ENCODE measurements at regions not wholly inside any gene's neighbourhood (a gene's known extent, or its start where the extent isn't known, plus 50 kb on each side); places are given as distances from the start of the nearest gene placed in this dataset.
"Not testable (repeated sequence)": the region's sequence is repeated elsewhere in the genome, so short reads cannot be mapped to it uniquely, and the experiment has no call there.

DNA sequence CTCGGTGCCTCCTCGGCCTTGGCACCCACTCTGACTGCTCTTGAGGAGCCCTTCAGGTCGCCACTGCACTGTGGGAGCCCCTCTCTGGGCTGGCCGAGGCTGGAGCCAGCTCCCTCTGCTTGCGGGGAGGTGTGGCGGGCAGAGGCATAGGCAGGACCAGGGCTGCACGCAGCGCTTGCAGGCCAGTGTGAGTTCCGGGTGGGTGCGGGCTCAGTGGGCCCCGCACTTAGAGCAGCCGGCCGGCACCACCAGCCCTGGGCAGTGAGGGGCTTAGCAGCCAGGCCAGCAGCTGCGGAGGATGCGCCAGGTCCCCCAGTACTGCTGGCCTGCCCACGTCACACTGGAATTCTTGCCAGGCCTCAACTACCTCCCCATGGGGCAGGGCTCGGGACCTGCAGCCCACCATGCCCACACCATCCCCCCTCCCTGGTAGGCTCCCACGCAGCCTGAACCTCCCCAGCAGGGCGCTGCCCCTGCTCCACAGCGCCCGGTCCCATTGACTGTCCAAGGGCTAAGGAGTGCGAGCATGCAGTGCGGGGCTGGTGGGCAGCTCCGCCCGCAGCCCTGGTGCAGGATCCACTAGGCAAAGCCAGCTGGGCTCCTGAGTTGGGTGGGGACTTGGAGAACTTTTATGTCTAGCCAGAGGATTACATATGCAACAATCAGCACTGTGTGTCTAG, 602.9 kb upstream of the ST8SIA4 start:
- DNase-seq (ENCODE audit: low read depth): no peak

GRCh38 chr5:101482931-101483330, 579.8 kb upstream of the ST8SIA4 start:
- no peak for DNase-seq (ENCODE audit: low read depth)

- DNase-seq (ENCODE audit: low read depth): no peak
Observed at GRCh38 chr5:101473483-101473882, 570.4 kb upstream of the ST8SIA4 start.

DNA sequence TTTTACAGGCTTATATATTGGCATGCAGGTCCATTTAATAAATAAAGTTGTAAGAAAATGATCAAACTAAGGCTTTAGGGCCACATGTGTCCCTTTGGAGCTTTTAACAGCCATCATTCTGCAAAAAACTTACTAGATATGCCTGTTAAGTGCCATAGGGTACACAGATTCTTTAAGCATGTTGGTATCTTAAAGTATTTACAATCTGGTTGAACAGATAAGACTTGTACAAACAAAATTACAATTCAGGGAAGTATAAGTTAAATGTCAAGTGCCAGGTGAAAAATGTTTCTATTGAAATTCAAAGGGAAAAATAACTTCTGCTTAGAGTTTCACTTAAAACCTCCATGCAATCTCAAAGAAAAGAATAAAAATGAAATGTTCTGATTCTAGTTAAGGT, 558.4 kb upstream of the ST8SIA4 start:
- no peak for DNase-seq (ENCODE audit: low read depth)

DNA sequence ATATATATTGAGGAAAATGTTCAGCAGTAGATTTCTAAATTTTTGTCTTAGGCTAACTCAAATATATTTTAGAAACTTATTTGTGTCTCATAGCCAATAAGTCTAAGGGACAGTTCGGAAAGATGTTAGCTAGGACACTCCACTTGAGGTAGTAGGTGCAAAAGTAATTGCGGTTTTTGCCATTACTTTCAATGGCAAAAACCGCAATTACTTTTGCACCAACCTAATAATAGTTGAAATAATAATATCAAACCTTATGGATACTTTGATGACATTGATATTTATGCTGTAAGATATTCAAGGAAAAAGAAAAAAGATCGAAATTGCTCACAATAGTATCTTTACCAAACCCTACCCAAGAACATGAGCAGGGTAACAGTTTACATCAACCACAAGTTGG, 555.5 kb upstream of the ST8SIA4 start:
- no peak for DNase-seq (ENCODE audit: low read depth)

DNA sequence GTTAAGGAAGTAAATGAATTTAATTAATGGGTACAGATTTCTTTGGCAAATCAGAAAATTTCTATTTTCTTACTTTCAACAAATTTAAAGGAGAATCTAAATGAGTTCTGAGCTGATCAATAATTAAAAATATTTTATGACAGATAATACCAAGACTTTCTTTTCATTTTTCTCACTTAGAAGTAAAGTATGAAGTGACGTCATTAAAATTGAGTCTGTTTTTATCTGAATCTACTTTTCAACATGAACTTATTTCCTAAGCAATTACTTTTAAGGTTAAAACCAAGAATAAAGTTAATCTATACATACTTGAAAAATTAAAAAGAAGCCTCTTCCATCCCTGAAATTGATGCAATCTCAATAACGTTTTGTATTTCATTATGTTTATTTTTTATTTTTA, 552.8 kb upstream of the ST8SIA4 start:
- no peak for DNase-seq (ENCODE audit: low read depth)

DNA sequence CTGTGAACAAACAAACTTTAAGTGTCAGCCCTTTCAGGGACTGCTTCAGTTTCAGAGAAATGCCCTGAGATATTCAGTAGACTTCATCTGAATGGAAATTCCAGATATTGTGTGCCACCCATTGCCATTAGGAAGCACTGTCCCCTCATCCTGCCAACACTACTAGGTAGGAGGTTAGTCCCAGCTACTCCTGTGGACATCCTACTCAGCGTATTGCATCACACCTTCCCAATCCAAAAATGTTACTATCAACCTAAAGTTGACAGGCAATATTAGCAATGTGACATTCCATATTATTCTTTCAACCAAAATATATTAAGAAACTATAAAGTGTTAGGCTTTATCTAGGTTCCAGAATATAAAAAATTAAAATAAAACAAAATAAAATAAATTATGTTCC, 552.0 kb upstream of the ST8SIA4 start:
- DNase-seq (ENCODE audit: low read depth): no peak

DNA sequence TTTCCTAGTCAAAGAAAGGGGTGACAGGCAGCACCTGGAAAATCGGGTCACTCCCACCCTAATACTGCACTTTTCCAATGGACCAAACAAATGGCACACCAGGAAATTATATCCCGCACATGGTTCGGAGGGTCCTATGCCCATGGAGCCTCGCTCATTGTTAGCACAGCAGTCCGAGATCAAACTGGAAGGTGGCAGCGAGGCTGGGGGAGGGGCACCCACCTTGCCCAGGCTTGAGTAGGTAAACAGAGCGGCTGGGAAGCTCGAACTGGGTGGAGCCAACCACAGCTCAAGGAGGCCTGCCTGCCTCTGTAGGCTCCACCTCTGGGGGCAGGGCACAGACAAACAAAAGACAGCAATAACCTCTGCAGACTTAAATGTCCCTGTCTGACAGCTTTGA, 539.2 kb upstream of the ST8SIA4 start:
- not testable (repeated sequence) for DNase-seq (ENCODE audit: low read depth)

- no peak for DNase-seq (ENCODE audit: low read depth)
Observed at GRCh38 chr5:101440173-101440572, 537.1 kb upstream of the ST8SIA4 start.

DNA sequence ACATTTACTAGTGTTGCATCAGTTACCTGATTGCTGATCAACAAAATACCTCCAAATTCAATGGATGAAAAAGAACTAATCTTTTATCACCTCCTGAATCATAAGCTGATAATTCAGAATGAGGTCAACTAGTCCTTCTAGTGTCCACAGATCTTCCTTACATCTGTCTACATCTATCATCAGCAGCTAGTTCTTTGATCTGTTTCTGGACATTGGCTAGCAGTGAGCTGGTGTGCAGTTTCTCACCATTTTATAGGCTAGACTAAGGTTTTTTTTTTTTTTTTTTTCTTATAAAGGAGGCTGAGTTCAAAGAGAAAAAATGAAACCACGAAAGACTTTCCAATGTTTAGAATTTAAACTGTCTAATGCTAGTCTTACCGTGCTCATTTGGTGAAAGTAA, 534.3 kb upstream of the ST8SIA4 start:
- no peak for DNase-seq (ENCODE audit: low read depth)

DNA sequence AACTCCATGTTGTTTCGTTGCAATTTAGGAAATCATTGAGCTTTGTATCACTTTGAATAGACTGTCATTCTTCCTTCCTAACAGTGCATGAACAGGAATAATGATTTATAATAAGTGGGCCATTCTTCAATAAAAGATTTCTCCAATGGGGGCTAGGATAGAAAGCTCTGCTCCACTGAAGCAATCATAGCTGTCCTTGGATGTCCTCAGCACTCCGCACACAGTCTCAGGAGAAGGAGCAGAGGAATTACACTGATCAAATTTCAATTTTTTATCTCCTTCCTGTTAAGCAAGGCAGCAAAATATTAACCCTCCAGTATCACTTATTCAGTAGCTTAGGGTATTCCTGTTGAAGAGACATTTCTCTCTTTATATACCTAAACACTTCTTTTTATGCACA, 532.7 kb upstream of the ST8SIA4 start:
- no peak for DNase-seq (ENCODE audit: low read depth)

- no peak for DNase-seq (ENCODE audit: low read depth)
Observed at GRCh38 chr5:101431201-101431600, 528.1 kb upstream of the ST8SIA4 start.

DNA sequence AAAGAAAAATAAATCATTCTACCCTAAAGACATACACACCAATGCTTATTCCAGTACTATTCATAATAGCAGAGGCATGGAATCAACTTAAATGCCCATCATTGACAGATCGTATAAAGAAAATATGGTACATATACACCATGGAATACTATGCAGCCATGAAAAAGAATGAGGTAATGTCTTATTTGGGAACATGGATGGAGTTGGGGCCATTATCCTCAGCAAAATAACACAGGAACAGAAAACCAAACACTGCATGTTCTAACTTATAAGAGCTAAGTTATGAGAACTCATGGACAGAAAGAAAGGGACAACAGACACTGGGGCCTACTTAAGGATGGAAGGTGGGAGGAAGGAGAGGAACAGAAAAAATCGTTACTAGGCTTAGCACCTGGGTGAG, 527.5 kb upstream of the ST8SIA4 start:
- DNase-seq (ENCODE audit: low read depth): no peak

- peak; percentile 16 for DNase-seq (ENCODE audit: low read depth)
Observed at GRCh38 chr5:101429241-101429640, 526.2 kb upstream of the ST8SIA4 start.

DNA sequence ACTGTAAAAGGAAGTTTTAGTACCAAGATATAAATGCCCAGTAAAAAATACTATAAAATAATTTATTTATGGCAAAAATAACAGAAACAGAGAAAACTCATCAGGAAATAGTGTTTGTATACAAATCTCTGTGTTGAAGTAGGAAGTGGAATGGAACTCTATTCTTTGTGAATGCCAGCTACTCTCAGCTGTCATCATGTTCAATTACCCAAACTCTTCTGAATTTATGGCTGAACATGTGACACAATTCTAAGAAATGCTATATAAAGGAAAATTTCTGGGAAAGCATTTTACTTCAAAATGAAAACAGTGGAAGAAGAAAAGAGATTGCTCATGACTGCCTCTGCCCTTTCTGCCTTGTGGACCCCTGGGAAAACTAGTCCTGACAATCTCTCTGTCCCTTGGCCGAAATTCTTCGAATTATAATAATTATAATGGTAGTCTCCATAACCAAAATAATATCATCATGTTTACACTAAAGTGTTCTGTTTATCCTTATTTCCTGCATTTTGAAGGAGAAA, 522.3 kb upstream of the ST8SIA4 start:
- peak; percentile 17 for DNase-seq (ENCODE audit: low read depth)

DNA sequence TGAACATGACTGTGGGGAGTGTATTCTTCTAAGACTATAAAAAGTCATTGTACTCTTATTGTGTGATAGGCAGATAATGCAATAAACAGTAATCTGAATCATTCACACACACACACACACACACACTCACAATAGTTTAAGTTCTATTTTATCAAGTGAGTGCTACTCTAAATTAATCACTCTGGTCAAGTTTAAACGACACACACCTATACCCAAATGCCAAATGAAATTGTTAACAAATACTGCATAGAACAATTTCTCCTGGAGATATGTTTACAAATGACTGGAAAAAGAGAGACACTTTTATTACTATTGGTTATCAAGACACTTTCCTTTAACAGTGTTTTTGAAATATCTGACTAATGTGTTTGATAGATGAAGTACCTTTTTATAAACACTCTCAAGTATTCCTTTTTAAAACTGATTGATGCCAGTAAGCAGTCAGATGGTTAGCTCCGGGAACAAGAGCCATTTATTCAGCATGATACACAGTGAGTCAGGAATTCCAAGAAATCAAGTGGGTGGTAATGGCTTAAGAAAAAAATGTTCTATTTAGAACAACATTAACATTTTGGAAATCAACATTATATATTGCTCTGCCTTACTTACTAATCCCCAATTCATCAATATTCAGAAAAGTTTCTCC, 521.6 kb upstream of the ST8SIA4 start:
- peak; percentile 29 for DNase-seq (ENCODE audit: low read depth)

DNA sequence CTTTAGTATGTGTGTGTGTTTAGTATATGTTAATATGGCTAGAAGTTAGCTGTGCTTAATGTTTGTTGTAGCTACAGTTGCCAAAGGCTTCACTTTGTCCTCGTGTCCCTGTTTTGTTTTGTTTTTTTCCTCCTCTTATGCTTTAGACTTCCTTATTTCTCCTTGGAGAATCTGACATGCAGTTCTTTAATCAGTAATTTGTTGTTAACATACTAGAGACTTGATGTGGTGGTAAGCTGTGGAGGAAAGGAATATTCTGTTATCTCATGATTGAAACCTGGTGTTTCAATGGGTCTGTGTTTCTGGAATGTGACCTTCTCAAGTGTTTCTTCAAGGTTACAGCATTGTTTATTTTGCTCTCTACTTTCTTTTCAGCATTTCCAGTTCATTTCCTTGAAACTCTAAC, 515.6 kb upstream of the ST8SIA4 start:
- no peak for DNase-seq (ENCODE audit: low read depth)

DNA sequence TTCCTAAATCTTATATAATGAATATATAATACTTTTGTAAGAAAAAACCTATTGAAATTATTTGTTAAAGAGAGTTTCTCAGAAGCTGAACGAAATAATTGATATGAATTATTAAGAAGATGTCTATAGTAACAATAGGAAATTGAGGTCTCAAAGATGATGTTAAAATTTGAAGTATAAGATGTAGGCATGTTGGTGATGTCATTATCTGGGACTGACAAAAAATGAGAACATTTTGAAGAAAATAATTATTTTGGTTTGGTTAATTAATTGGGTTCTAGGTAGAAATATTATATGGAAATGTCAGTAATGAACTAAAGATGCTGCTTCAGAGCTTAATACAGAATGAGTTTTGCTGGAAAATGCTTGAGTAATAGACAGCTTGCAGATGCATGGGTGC, 501.4 kb upstream of the ST8SIA4 start:
- no peak for DNase-seq (ENCODE audit: low read depth)

DNA sequence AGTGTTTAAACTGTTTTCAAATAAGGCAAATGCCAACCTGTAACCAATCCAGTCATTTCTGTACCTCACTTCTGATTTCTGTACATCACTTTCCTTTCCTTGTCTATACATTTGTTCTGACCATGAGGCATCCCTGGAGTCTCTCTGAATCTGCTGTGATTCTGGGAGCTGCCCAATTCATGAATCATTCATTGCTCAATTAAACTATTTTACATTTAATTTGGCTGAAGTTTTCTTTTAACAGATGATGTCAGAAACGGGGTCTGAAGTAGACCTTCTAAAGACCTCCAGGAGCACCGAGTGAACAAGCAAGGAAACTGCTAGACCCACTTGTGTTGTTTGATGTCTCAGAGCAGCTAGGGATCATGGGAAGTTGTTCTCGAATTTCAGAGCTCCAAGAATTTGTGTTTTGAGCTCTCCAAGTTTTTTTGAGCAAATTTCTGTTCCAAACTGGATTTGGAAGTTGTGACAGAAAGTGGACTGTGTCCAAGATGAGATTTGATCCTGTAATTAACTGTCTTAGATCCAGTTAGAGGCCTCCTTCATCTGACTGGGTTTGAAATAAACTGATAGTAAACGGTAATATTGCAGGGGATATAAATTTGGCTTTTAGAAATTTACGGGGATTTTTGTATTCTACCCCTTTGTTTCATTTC, 490.8 kb upstream of the ST8SIA4 start:
- DNase-seq (ENCODE audit: low read depth): no peak

- DNase-seq (ENCODE audit: low read depth): peak; percentile 23
Observed at GRCh38 chr5:101390151-101390908, 487.2 kb upstream of the ST8SIA4 start.

DNA sequence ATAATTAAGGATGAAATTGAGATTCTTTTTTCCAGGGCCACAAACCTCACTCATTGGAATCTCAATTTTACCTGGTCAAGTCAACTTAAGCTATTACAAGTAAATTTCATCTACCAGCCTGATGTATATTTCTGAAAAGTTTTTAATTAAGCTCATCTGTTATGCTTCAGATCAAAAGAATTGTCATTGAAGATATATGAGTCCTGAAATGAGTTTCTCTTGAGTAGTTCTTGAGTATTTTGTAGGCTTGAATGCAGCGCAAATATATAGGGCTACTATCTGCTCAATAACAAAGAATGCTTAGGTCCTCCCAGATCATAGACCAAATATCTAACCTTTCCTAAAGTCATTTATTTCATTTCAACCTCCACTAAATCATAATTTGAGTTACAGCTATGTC, 482.2 kb upstream of the ST8SIA4 start:
- no peak for DNase-seq (ENCODE audit: low read depth)

GRCh38 chr5:101370181-101370580, 467.1 kb upstream of the ST8SIA4 start:
- no peak for DNase-seq (ENCODE audit: low read depth)

- DNase-seq (ENCODE audit: low read depth): no peak
Observed at GRCh38 chr5:101364469-101364868, 461.4 kb upstream of the ST8SIA4 start.
